GM18909 (cell line): ENCODE measurements at regions not wholly inside any gene's neighbourhood (a gene's known extent, or its start where the extent isn't known, plus 50 kb on each side); places are given as distances from the start of the nearest gene placed in this dataset.
"Not testable (repeated sequence)": the region's sequence is repeated elsewhere in the genome, so short reads cannot be mapped to it uniquely, and the experiment has no call there.

Experiments
- ATAC-seq: cut with Tn5 transposase; IDR thresholded peaks from one replicate; pipeline ENCODE4 v1.9.1; 2021; ENCODE audit warnings: mild to moderate bottlenecking; ENCODE audit not compliant: unreplicated experiment, poor library complexity

DNA sequence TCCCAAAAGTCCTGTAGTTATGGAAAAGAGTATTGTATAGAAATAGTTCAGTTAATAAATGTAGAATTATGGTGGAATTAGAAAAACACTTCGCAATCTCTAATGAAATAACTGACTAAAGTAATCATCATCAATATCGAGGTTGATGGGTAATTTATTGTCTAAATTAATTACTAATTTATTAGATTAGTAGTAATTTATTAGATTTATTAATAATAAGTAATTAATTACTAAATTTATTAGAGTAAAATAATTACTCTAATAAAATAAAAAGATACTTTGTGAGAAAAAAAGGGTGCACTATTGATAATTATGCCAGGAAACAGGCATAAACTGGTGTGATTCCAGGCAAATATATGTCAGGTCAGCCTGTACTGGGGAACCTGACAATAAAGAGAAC, 455.6 kb downstream of the AASDHPPT start:
- ATAC-seq = no peak

DNA sequence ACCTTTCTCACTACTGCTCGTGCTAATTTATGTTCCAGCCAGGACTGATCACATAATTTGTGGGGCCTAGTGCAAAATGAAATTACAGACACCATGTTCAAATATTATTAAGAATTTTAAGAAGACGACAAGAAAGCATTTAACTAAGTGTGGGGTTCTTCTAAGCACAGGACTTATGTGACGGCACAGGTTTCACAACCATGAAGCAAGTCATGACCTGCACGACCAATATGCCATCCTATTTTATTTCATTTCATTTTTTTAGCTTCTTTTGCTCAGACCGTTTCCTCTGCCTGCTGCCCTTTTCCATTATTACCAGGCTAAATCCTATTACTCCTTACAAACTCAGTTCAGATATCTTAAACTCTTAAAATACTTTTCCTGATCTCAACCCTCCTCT, 462.5 kb downstream of the AASDHPPT start:
- ATAC-seq = no peak

GRCh38 chr11:106548406-106548805, 469.9 kb downstream of the GUCY1A2 start:
- no peak for ATAC-seq

GRCh38 chr11:106551744-106552673, 466.3 kb downstream of the GUCY1A2 start:
- no peak for ATAC-seq

DNA sequence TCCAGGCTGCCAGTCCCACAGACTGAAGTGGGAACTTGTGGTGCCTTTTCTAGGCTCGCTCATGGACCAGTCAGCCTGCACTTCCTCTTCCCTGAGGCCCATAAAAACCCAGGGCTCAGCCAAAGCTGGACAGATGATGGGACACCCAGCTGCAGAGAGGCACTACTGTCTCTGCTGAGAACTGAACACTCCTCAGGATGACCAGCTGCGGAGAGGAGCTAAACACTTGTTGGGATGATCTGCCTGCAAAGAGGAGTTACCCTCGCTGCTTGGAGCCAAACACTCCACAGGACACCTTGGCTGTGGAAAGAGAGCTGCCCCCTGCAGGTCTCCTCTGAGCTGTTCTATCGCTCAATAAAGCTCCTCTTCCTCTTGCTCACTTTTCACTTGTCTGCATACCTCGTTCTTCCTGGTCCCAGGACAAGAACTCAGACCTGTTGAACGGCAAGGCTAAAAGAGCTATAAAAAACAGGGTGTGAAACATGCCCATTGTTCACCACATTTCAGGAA, 465.5 kb downstream of the GUCY1A2 start:
- no peak for ATAC-seq

- ATAC-seq = no peak
Measured at GRCh38 chr11:106553304-106553703, 465.0 kb downstream of the GUCY1A2 start.

GRCh38 chr11:106555566-106556250, 462.6 kb downstream of the GUCY1A2 start:
- ATAC-seq = not testable (repeated sequence)

- no peak for ATAC-seq
Measured at GRCh38 chr11:106565326-106565725, 452.9 kb downstream of the GUCY1A2 start.

DNA sequence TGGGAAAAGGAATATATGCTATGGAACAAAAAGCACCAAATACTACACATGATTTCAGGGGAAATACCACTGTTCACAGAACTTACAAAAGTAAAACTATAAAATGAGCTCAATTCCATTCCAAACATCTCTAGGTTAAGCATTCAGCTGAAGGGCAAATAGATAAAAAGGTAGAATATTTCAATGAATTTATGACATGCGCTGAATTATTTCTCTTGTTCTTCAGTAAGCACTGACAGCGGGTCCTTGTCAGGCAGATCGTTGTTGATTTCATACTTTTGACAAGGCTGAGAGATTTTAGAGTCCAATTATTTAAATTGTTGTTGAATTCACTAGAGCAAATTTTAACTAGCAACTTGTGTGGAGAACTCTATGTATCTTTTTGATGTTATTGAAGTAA, 449.6 kb downstream of the GUCY1A2 start:
- no peak for ATAC-seq

GRCh38 chr11:106577384-106577783, 440.9 kb downstream of the GUCY1A2 start:
- ATAC-seq = not testable (repeated sequence)

DNA sequence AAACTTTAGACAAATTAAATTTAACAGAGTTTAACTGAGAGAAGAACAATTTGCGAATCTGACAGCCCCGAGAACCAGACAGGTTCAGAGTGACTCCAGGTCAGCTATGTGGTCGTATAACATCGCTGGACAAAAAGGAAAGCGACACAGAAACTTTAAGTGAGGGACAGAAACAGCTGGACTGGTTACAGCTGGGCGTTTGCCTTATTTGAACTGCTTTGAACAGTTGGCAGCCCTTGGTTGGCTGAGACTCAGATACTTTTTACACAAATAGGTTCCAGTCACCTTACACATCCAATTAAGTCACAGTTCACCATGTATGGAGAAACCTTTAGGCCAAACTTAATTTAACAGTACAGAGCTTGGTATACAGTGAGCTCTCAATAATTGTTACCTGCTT, 436.9 kb downstream of the GUCY1A2 start:
- ATAC-seq = no peak

- no peak for ATAC-seq
Measured at GRCh38 chr11:106585061-106585460, 433.2 kb downstream of the GUCY1A2 start.

- no peak for ATAC-seq
Measured at GRCh38 chr11:106594751-106595351, 423.4 kb downstream of the GUCY1A2 start.

DNA sequence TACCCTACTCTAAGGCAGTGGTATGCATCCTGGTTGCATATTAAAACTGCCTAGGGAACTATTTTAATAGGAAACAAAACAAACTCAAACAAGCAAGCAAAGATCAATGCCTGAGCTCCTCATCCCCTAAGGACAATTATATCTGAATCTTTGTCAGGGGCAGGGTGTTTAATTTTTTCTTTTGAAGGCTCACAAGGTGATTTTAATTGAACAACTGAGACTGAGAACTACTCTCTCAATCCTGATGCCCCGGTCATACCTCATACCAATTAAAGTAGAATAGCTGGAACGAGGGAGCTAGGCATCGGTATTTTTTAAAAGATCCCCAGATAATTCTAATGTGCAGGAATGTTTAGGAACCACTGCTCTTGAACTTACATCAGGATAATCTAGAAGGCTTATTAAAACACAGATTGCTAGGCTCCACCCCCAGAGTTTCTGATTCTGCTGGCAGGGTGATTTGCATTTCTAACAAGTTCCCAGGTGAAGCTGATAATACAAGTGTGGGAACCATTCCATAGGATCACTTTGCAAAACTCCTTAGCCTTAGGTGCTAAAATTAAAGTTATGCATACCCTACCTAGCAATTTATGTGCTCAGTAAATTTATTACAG, 416.5 kb downstream of the GUCY1A2 start:
- ATAC-seq = no peak

DNA sequence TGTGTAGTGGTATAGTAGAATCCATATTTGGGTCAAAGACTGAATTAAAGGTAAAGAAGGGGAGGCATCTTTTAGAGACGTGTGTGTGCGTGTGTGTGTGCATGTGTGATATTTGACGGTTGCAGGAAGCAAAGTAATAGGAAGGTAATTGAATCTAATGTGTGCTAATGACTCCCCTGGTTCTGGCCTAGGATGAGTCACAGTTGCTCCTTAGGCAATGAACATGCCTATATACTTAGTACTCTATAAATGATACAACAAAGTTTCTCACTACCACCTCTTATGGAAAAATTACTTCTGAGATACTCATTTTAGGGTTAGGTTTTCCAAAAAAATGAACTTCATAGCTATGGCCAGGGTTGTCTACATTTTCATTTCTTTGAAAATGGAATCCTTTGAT, 409.6 kb downstream of the GUCY1A2 start:
- no peak for ATAC-seq

DNA sequence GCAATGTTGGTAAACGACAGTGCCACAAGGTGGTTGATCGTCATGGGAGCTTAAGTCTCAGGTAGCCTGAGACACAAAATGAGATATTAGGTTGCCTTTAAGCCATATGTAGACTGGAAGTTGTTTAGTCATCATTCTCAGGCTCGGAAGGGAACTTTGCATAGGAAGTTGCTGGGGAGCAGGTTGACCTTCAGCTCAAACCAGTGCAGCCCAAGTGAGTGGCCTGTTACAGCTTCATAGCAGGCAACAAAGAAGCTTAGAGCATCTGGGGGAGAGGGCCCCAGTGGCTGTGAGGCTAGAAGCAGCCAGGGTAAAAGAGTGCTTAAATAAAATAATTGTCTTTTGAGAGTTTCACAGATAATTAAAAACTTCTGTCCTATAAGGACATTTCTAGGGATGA, 404.0 kb downstream of the GUCY1A2 start:
- ATAC-seq = no peak

GRCh38 chr11:106619320-106619990, 398.8 kb downstream of the GUCY1A2 start:
- no peak for ATAC-seq

- no peak for ATAC-seq
Measured at GRCh38 chr11:106621484-106621883, 396.8 kb downstream of the GUCY1A2 start.
